Fibroblast of lung (primary cell): ENCODE measurements at regions not wholly inside any gene's neighbourhood (a gene's known extent, or its start where the extent isn't known, plus 50 kb on each side); places are given as distances from the start of the nearest gene placed in this dataset.

Experiments used
- CTCF ChIP-seq, 2 donors: IDR thresholded peaks in 1 of 2; conservative IDR thresholded peaks in 1 of 2; 1 replicate in 1 of 2; 2 replicates in 1 of 2; pipeline ENCODE4 v1.5.1; 2011 to 2012; ENCODE audit warnings: low read length in 2 of 2, control low read depth in 1 of 2, inconsistent platforms in 1 of 2, low read depth in 1 of 2, mild to moderate bottlenecking in 1 of 2
- EZH2 ChIP-seq: IDR thresholded peaks from 2 replicates; pipeline ENCODE4 v1.5.1; 2012; ENCODE audit warnings: low read length, control low read depth, mild to moderate bottlenecking; ENCODE audit errors: missing control alignments

DNA sequence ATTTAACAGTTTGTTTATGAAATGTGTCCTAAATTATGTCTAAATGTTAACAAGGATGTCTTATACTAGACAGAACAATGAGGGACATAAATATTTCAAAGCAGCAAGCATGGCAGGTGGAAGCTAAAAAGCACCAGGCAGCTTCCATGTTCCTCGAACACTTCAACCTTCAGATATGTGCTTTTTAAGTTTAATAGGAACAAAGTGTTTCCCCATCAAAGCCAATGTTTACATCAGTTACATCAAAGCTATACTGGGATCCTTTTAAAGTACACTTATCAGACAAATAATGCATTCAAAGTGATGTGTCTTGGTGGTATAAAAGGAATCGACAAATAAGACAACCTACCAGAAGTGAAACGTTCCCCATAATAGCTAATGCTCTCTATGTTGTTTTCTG lies 2841.1 kb upstream of the PCDH20 start:
- TF ChIP-seq CTCF (conservative IDR thresholded peaks at IDR 0.05 in 1 of 2, IDR thresholded peaks at IDR 0.05 in 1 of 2; ENCODE audit: low read depth in 1 of 2, low read length in 2 of 2) (no peak), EZH2 (no peak)
